ENCODE measurements at regions not wholly inside any gene's neighbourhood (a gene's known extent, or its start where the extent isn't known, plus 50 kb on each side); places are given as distances from the start of the nearest gene placed in this dataset.
A peak's percentile ranks its signal among the peaks of the same experiment; 100 is the strongest.

DNA sequence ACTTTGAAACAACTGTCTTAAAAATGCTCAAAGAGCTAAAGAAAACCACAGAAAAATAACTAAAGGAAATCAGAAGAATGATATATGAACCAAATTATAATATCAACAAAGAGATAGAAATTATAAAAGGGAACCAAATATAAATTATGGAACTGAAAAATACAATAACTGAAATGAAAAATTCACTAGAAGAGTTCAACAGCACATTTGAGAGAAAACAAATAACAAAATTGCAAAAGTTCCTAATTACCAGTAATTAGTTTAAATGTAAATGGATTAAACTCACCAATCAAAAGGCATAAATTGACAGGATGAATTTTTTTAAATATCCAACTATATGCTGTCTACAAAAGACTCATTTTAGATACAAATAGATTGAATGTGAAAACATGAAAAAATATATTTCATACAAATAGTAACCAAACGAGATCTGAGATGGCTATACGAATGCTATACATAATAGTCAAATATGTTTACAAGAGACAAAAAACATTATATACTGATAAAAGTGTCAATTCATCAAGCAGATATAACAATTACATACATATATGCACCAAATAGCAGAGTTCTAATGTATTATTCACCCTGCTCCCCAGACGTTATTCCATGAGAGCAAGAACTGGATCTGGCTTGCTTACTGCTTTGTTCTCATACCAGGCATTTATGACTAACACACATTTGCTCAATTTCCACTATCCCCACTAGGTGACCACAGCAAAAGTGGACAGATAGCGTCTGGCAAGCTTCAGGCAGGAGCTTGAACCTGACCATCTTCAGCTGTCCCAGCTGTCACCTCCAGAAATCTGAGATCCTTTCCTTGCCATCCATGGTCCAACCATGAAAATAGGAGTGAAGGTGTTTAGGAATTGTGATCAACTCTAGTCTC, 72.4 kb upstream of the SIRPA start:
- H3K36me3 ChIP-seq (ENCODE audit: control insufficient read depth, insufficient read depth, low read length): no peaks in the 10 kb centered on the region
- H2AFZ ChIP-seq (ENCODE audit: low read length): no peak overlapping the region
- no peaks in the 10 kb centered on the region for H3K9me3 ChIP-seq (ENCODE audit: control insufficient read depth, insufficient read depth, low read depth, low read length)
- no peaks in the 10 kb centered on the region for H3K27me3 ChIP-seq (ENCODE audit: control insufficient read depth, insufficient read depth, low read length)
- no peak overlapping the region for H3K27ac ChIP-seq (ENCODE audit: insufficient read depth, low read length)
- no peaks in the 10 kb centered on the region for H4K20me1 ChIP-seq (ENCODE audit: control insufficient read depth, extremely low read depth, insufficient read depth, low read length)
- no peak overlapping the region for H3K9ac ChIP-seq (ENCODE audit: insufficient read depth, low read length)
- peaks cover 14% of the 10 kb centered on the region for H3K4me1 ChIP-seq (ENCODE audit: control insufficient read depth, extremely low read depth, insufficient read depth, low read length)
- no peak overlapping the region for H3K4me3 ChIP-seq (replicated peaks in 1 of 4; ENCODE audit: control extremely low read depth in 1 of 4, insufficient read depth in 1 of 4, low read depth in 3 of 4, low read length in 4 of 4)
- DNase-seq (ENCODE audit: low read depth in 2 of 2): peak in 1 of 2 donors; percentile 68
- H3K4me2 ChIP-seq (ENCODE audit: extremely low read depth, insufficient read depth, low read length): no peak overlapping the region
- H3K79me2 ChIP-seq (ENCODE audit: control insufficient read depth, insufficient read depth, low read length): no peaks in the 10 kb centered on the region
- TF ChIP-seq CTCF (conservative IDR thresholded peaks at IDR 0.05 in 1 of 2, IDR thresholded peaks at IDR 0.05 in 1 of 2; ENCODE audit: low read depth in 1 of 2, low read length in 2 of 2): no peak
- TF ChIP-seq EZH2 (IDR thresholded peaks at IDR 0.05; ENCODE audit: low read length, missing control alignments): no peak

- peaks cover 21% of the 10 kb centered on the region for H3K4me1 ChIP-seq (ENCODE audit: control insufficient read depth, extremely low read depth, insufficient read depth, low read length)
- H3K27ac ChIP-seq (ENCODE audit: insufficient read depth, low read length): peak overlapping the region; percentile 63
- no peaks in the 10 kb centered on the region for H3K79me2 ChIP-seq (ENCODE audit: control insufficient read depth, insufficient read depth, low read length)
- no peaks in the 10 kb centered on the region for H4K20me1 ChIP-seq (ENCODE audit: control insufficient read depth, extremely low read depth, insufficient read depth, low read length)
- no peaks in the 10 kb centered on the region for H3K36me3 ChIP-seq (ENCODE audit: control insufficient read depth, insufficient read depth, low read length)
- no peak for TF ChIP-seq CTCF (conservative IDR thresholded peaks at IDR 0.05 in 1 of 2, IDR thresholded peaks at IDR 0.05 in 1 of 2; ENCODE audit: low read depth in 1 of 2, low read length in 2 of 2)
- TF ChIP-seq EZH2 (IDR thresholded peaks at IDR 0.05; ENCODE audit: low read length, missing control alignments): no peak
- peak; percentile 68 to 86 for DNase-seq (ENCODE audit: low read depth in 2 of 2)
- H3K9ac ChIP-seq (ENCODE audit: insufficient read depth, low read length): no peak overlapping the region
- no peaks in the 10 kb centered on the region for H3K27me3 ChIP-seq (ENCODE audit: control insufficient read depth, insufficient read depth, low read length)
- H2AFZ ChIP-seq (ENCODE audit: low read length): no peak overlapping the region
- no peaks in the 10 kb centered on the region for H3K9me3 ChIP-seq (ENCODE audit: control insufficient read depth, insufficient read depth, low read depth, low read length)
- no peak overlapping the region for H3K4me3 ChIP-seq (replicated peaks in 1 of 4; ENCODE audit: control extremely low read depth in 1 of 4, insufficient read depth in 1 of 4, low read depth in 3 of 4, low read length in 4 of 4)
- H3K4me2 ChIP-seq (ENCODE audit: extremely low read depth, insufficient read depth, low read length): no peak overlapping the region
Observed at GRCh38 chr20:1820138-1821079, 74.8 kb upstream of the SIRPA start.

Data from fibroblast of lung (primary cell).